ENCODE measurements at regions not wholly inside any gene's neighbourhood (a gene's known extent, or its start where the extent isn't known, plus 50 kb on each side); places are given as distances from the start of the nearest gene placed in this dataset.

DNA sequence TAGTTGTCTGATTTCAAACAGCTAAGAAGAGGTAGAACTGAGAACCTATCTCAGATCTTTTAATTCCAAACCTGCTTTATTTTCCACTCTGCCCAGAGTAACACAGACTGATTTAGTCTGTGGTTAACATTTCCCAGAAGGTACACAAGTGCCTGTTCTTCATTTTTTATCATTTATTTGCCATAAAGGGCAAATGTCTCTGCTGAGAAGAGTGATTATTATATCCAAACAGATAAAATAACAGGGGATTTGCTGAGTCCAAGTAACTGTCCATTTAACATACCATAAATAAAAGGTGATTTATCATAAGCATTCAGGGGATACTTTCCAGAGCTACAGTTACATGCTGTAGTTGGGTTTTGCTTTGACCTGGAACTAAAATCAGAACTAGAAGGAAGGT, 617.7 kb downstream of the MBD2 start:
- ChIA-PET POLR2A (no interaction called here), CTCF (ENCODE audit: unreplicated experiment) (no interaction called here)
- no peaks in the 10 kb centered on the region for H4K20me1 ChIP-seq (ENCODE audit: insufficient read depth, low read length)
- H3K4me3 ChIP-seq (ENCODE audit: low read depth, low read length, poor library complexity, severe bottlenecking): no peak overlapping the region
- H2AFZ ChIP-seq (ENCODE audit: low read length): no peak overlapping the region
- no peak overlapping the region for H3K4me2 ChIP-seq (ENCODE audit: low read length)
- no peaks in the 10 kb centered on the region for H3K4me1 ChIP-seq (ENCODE audit: insufficient read depth, low read length, poor library complexity, severe bottlenecking)
- no peaks in the 10 kb centered on the region for H3K36me3 ChIP-seq (ENCODE audit: insufficient read depth, low read length)
- H3K27ac ChIP-seq (ENCODE audit: low read depth, low read length, poor library complexity, severe bottlenecking): no peak overlapping the region
- H3K79me2 ChIP-seq (ENCODE audit: insufficient read depth, low read depth, low read length): no peaks in the 10 kb centered on the region
- DNase-seq (ENCODE audit: low spot score): no peak
- TF ChIP-seq, protein P1, sequence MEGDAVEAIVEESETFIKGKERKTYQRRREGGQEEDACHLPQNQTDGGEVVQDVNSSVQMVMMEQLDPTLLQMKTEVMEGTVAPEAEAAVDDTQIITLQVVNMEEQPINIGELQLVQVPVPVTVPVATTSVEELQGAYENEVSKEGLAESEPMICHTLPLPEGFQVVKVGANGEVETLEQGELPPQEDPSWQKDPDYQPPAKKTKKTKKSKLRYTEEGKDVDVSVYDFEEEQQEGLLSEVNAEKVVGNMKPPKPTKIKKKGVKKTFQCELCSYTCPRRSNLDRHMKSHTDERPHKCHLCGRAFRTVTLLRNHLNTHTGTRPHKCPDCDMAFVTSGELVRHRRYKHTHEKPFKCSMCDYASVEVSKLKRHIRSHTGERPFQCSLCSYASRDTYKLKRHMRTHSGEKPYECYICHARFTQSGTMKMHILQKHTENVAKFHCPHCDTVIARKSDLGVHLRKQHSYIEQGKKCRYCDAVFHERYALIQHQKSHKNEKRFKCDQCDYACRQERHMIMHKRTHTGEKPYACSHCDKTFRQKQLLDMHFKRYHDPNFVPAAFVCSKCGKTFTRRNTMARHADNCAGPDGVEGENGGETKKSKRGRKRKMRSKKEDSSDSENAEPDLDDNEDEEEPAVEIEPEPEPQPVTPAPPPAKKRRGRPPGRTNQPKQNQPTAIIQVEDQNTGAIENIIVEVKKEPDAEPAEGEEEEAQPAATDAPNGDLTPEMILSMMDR (conservative IDR thresholded peaks at IDR 0.05; ENCODE audit: low read length): no peak
- TF ChIP-seq EZH2phosphoT487 (IDR thresholded peaks at IDR 0.05; ENCODE audit: borderline replicate concordance, low read depth, low read length): no peak
- H3K9me3 ChIP-seq (ENCODE audit: low read length): no peaks in the 10 kb centered on the region
- H3K9me2 ChIP-seq (ENCODE audit: insufficient read depth, low read length): no peaks in the 10 kb centered on the region
- intact Hi-C loops (cut with micrococcal nuclease; ENCODE audit: unreplicated experiment): no loop called here
- BruUV-seq (replicated peaks): no TSS peak

- Histone ChIP-seq H3K27ac (ENCODE audit: low read depth, low read length, poor library complexity, severe bottlenecking) (no peak overlapping the region), H3K36me3 (ENCODE audit: insufficient read depth, low read length) (no peaks in the 10 kb centered on the region), H3K4me1 (ENCODE audit: insufficient read depth, low read length, poor library complexity, severe bottlenecking) (no peaks in the 10 kb centered on the region), H3K4me2 (ENCODE audit: low read length) (no peak overlapping the region), H3K79me2 (ENCODE audit: insufficient read depth, low read depth, low read length) (no peaks in the 10 kb centered on the region), H3K9me3 (ENCODE audit: low read length) (no peaks in the 10 kb centered on the region), H3K9me2 (ENCODE audit: insufficient read depth, low read length) (no peaks in the 10 kb centered on the region), H3K4me3 (ENCODE audit: low read depth, low read length, poor library complexity, severe bottlenecking) (no peak overlapping the region), H4K20me1 (ENCODE audit: insufficient read depth, low read length) (no peaks in the 10 kb centered on the region), H2AFZ (ENCODE audit: low read length) (no peak overlapping the region)
- intact Hi-C loops (cut with micrococcal nuclease; ENCODE audit: unreplicated experiment): no loop called here
- no peak for DNase-seq (ENCODE audit: low spot score)
- ChIA-PET POLR2A (no interaction called here), CTCF (ENCODE audit: unreplicated experiment) (no interaction called here)
- TF ChIP-seq, protein P1 (conservative IDR thresholded peaks at IDR 0.05; ENCODE audit: low read length): no peak
- TF ChIP-seq EZH2phosphoT487 (IDR thresholded peaks at IDR 0.05; ENCODE audit: borderline replicate concordance, low read depth, low read length): no peak
- BruUV-seq (replicated peaks): no TSS peak
These were observed 619.3 kb downstream of the MBD2 start for GRCh38 chr18:53605198-53605597.

DNA sequence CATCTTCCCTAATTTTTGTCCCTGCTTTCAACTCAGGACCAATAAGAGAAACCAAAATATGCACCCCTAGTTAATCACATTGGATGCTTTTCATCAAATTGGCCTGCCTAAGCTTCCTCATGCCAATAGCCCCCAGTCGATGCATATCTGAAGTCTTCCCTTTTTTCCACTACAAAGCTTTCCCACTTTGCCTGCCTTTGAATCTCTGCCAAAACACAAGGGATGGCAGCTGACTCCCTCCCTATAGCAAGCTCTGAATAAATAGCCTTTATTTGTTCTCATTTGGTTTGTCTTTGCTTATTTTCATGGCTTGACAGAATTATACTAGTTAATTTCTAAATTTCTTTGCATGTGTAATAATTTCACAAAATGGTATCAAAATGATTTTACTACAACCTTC, 621.2 kb downstream of the MBD2 start:
- H4K20me1 ChIP-seq (ENCODE audit: insufficient read depth, low read length): no peaks in the 10 kb centered on the region
- H3K36me3 ChIP-seq (ENCODE audit: insufficient read depth, low read length): no peaks in the 10 kb centered on the region
- no peaks in the 10 kb centered on the region for H3K9me3 ChIP-seq (ENCODE audit: low read length)
- H3K79me2 ChIP-seq (ENCODE audit: insufficient read depth, low read depth, low read length): no peaks in the 10 kb centered on the region
- H3K27ac ChIP-seq (ENCODE audit: low read depth, low read length, poor library complexity, severe bottlenecking): no peak overlapping the region
- intact Hi-C loops (cut with micrococcal nuclease; ENCODE audit: unreplicated experiment): no loop called here
- ChIA-PET POLR2A (no interaction called here), CTCF (ENCODE audit: unreplicated experiment) (no interaction called here)
- no peak overlapping the region for H3K4me2 ChIP-seq (ENCODE audit: low read length)
- DNase-seq (ENCODE audit: low spot score): no peak
- H3K4me3 ChIP-seq (ENCODE audit: low read depth, low read length, poor library complexity, severe bottlenecking): no peak overlapping the region
- no TSS peak for BruUV-seq (replicated peaks)
- no peaks in the 10 kb centered on the region for H3K4me1 ChIP-seq (ENCODE audit: insufficient read depth, low read length, poor library complexity, severe bottlenecking)
- TF ChIP-seq, protein P1 (conservative IDR thresholded peaks at IDR 0.05; ENCODE audit: low read length): no peak
- no peak for TF ChIP-seq EZH2phosphoT487 (IDR thresholded peaks at IDR 0.05; ENCODE audit: borderline replicate concordance, low read depth, low read length)
- no peaks in the 10 kb centered on the region for H3K9me2 ChIP-seq (ENCODE audit: insufficient read depth, low read length)
- H2AFZ ChIP-seq (ENCODE audit: low read length): no peak overlapping the region
